K562 (cell line): ENCODE measurements at regions not wholly inside any gene's neighbourhood (a gene's known extent, or its start where the extent isn't known, plus 50 kb on each side); places are given as distances from the start of the nearest gene placed in this dataset.

Source experiments
- ATAC-seq: fragments of 200-7000 bp; cut with Tn5 transposase; 3 replicates; pipeline ENCODE4 v1.9.1; 2020; ENCODE audit warnings: moderate library complexity
- BruUV-seq: library from RNA; stranded (reverse); fragments of 400-500 nt; replicated peaks from 2 replicates; lab custom pipeline; 2021; lab: Mats Ljungman, UMichigan
- CTCF ChIA-PET: fragments of 300-600 bp; formaldehyde crosslinking; extraction: SDS; loops from one replicate; lab custom pipeline; 2021; ENCODE audit warnings: low intra/inter-chr PET ratio; lab: Yijun Ruan, JAX
- POLR2A ChIA-PET: fragments of 300-600, 350-650 bp; sonication (Branson Sonifier 250); formaldehyde crosslinking; extraction: SDS; loops from one replicate; lab custom pipeline; 2021; ENCODE audit warnings: antibody characterized with exemption, inconsistent platforms; lab: Yijun Ruan, JAX
- DNase-seq, 4 experiments: peaks; one replicate each; pipeline versions ENCODE4 v3.0.0 to v3.0.0-alpha.2; 2011 to 2018; ENCODE audit warnings: low spot score in 3 of 4, mixed read lengths in 3 of 4; ENCODE audit errors: extremely low read depth in 1 of 4
- FAIRE-seq: peaks from 2 replicates; lab custom pipeline; 2011; peaks lifted over from hg19 to GRCh38; lab: Jason Lieb, UNC
- H2AFZ ChIP-seq: 2 replicates; pipeline ENCODE4 v1.6.0; 2011; ENCODE audit warnings: low read depth, low read length, control low read depth, inconsistent platforms
- H3K27ac ChIP-seq: fragments of 200-600 bp; 3 replicates; pipeline ENCODE4 v1.8.0; 2011; ENCODE audit warnings: low read depth, mild to moderate bottlenecking, control low read depth, inconsistent platforms, low read length, moderate library complexity, mixed read lengths; ENCODE audit errors: extremely low read depth
- H3K27me3 ChIP-seq, 2 experiments: fragments of 300-600 bp in 1 of 2; 2 replicates in 1 of 2; 3 replicates in 1 of 2; pipeline versions ENCODE4 v1.6.0 to v1.8.0; 2011; ENCODE audit warnings: inconsistent platforms in 2 of 2, low read length in 2 of 2, mild to moderate bottlenecking in 1 of 2, mixed read lengths in 1 of 2, moderate library complexity in 1 of 2; ENCODE audit not compliant: control insufficient read depth in 2 of 2, insufficient read depth in 2 of 2
- H3K36me3 ChIP-seq: fragments of 300-600 bp; 3 replicates; pipeline ENCODE4 v1.8.0; 2011; ENCODE audit warnings: mild to moderate bottlenecking, low read length, inconsistent platforms; ENCODE audit not compliant: control insufficient read depth, insufficient read depth
- H3K4me1 ChIP-seq, 2 experiments: fragments of 200-600 bp in 1 of 2; replicated peaks in 1 of 2; 2 replicates in 1 of 2; 3 replicates in 1 of 2; pipeline versions ENCODE4 v1.5.1 to v1.8.0; 2011; ENCODE audit warnings: inconsistent platforms in 2 of 2, low read length in 2 of 2, mild to moderate bottlenecking in 1 of 2, mixed read lengths in 1 of 2, moderate library complexity in 1 of 2; ENCODE audit not compliant: control insufficient read depth in 2 of 2, insufficient read depth in 2 of 2
- H3K4me2 ChIP-seq: 2 replicates; pipeline ENCODE4 v1.6.1; 2011; ENCODE audit warnings: low read length, control low read depth, inconsistent platforms, mixed read lengths; ENCODE audit not compliant: insufficient read depth
- H3K4me3 ChIP-seq: fragments of 200-600 bp; sonication (generic), shearing (Covaris generic); 2 replicates; pipeline ENCODE4 v1.5.1; 2016; ENCODE audit warnings: control low read depth, inconsistent platforms
- H3K79me2 ChIP-seq: fragments of 200-600 bp; 3 replicates; pipeline ENCODE4 v1.8.0; 2011; ENCODE audit warnings: low read length, inconsistent platforms; ENCODE audit not compliant: control insufficient read depth, insufficient read depth
- H3K9ac ChIP-seq, 2 experiments: 2 replicates each; pipeline versions ENCODE4 v1.6.0 to v1.6.1; 2011; ENCODE audit warnings: low read depth in 2 of 2, low read length in 2 of 2, control low read depth in 1 of 2, inconsistent platforms in 1 of 2, mild to moderate bottlenecking in 1 of 2, mixed read lengths in 1 of 2; ENCODE audit not compliant: insufficient read depth in 1 of 2
- H3K9me1 ChIP-seq: one replicate; pipeline ENCODE4 v1.6.0; 2011; ENCODE audit warnings: inconsistent platforms, mild to moderate bottlenecking, low read length, moderate library complexity; ENCODE audit not compliant: control insufficient read depth, insufficient read depth
- H3K9me3 ChIP-seq: replicated peaks from 2 replicates; pipeline ENCODE4 v1.5.1; 2011; ENCODE audit warnings: low read depth, low read length, inconsistent platforms; ENCODE audit not compliant: control insufficient read depth, insufficient read depth
- H4K20me1 ChIP-seq: replicated peaks from 2 replicates; pipeline ENCODE4 v1.6.1; 2011; ENCODE audit warnings: low read length, inconsistent platforms, mixed read lengths; ENCODE audit not compliant: control insufficient read depth, insufficient read depth
- ASH1L ChIP-seq: fragments of 450-650 bp; IDR thresholded peaks from 2 replicates; pipeline ENCODE4 v1.6.1; 2018; ENCODE audit warnings: borderline replicate concordance, mild to moderate bottlenecking, low read depth; ENCODE audit not compliant: partially characterized antibody
- BHLHE40 ChIP-seq: IDR thresholded peaks from 2 replicates; pipeline ENCODE4 v1.6.1; 2011; ENCODE audit warnings: low read length, improper control_type of control experiment
- CHD7 ChIP-seq: fragments of 200-600 bp; sonication (generic); IDR thresholded peaks from one replicate; pipeline ENCODE4 v1.6.1; 2012; ENCODE audit warnings: mild to moderate bottlenecking, low read depth, low read length, inconsistent platforms
- MAFF ChIP-seq: IDR thresholded peaks from 2 replicates; pipeline ENCODE4 v1.6.1; 2012; ENCODE audit warnings: low read length, improper control_type of control experiment
- SETDB1 ChIP-seq: IDR thresholded peaks from one replicate; pipeline ENCODE4 v1.6.1; 2012; ENCODE audit warnings: low read length, control low read depth, inconsistent platforms
- STAG1 ChIP-seq: sonication (generic); formaldehyde crosslinking; IDR thresholded peaks from 2 replicates; pipeline ENCODE4 v1.5.0; 2020; ENCODE audit warnings: missing genetic modification reagents, borderline replicate concordance
- TOE1 ChIP-seq, 2 experiments: fragments of 450-650 bp in 1 of 2; sonication (generic) in 1 of 2; formaldehyde crosslinking in 1 of 2; IDR thresholded peaks; 2 replicates each; pipeline versions ENCODE4 v1.7.1 to v1.8.0; 2016 to 2022; ENCODE audit warnings: borderline replicate concordance in 2 of 2, mild to moderate bottlenecking in 2 of 2, antibody characterized with exemption in 1 of 2, inconsistent platforms in 1 of 2, low read depth in 1 of 2, missing genetic modification reagents in 1 of 2, moderate library complexity in 1 of 2
- ZNF316 ChIP-seq: fragments of 450-650 bp; IDR thresholded peaks from 2 replicates; pipeline ENCODE4 v1.6.1; 2016
- WGBS: fragments of 100-300 bp; shearing (Covaris generic); methylation state at CpG from one replicate; pipeline ENCODE4 v1.1.6; 2016; ENCODE audit warnings: low coverage, mixed read lengths; ENCODE audit not compliant: insufficient coverage; ENCODE audit errors: missing lambda C conversion rate; 5-methylcytosine and 5-hydroxymethylcytosine counted together
- in situ Hi-C: fragments of 300-500 bp; cut with MboI; formaldehyde crosslinking; loops from 4 replicates; pipeline ENCODE4 v1.15.0; 2018; ENCODE audit warnings: inconsistent platforms, mixed read lengths
- intact Hi-C: fragments of 100-400 bp; cut with micrococcal nuclease; formaldehyde crosslinking; loops from 2 replicates; pipeline ENCODE4 v1.14.2; 2022
- TF ChIP-seq, protein P1 (sequence below): sonication (generic); formaldehyde crosslinking; IDR thresholded peaks from 2 replicates; pipeline ENCODE4 v1.9.0; 2022; ENCODE audit warnings: mild to moderate bottlenecking, missing genetic modification reagents
- TF ChIP-seq, protein P2 (sequence below): fragments of 450-650 bp; formaldehyde crosslinking; IDR thresholded peaks from 2 replicates; pipeline ENCODE4 v1.4.0; 2020; ENCODE audit warnings: mild to moderate bottlenecking

GRCh38 chr7:13060173-13060572 lies 372.7 kb downstream of the ARL4A start:
- DNase-seq: no peak
- BruUV-seq: no TSS peak
- Histone ChIP-seq H3K9me1 (no peaks in the 10 kb centered on the region), H3K27ac (no peak overlapping the region), H3K79me2 (no peaks in the 10 kb centered on the region), H3K4me3 (no peak overlapping the region), H3K9ac (no peak overlapping the region), H3K36me3 (no peaks in the 10 kb centered on the region), H3K4me2 (no peak overlapping the region), H3K27me3 (no peaks in the 10 kb centered on the region), H2AFZ (peak overlapping the region; percentile 21; the same call in 1 of the 2 replicates), H3K4me1 (no peaks in the 10 kb centered on the region), H4K20me1 (no peaks in the 10 kb centered on the region), H3K9me3 (no peaks in the 10 kb centered on the region)
- ChIA-PET CTCF (no interaction called here), POLR2A (no interaction called here)
- 70% methylated on average over 2 of the region's 2 CpGs for WGBS
- ATAC-seq: no peak
- in situ Hi-C loops (no loop called here), intact Hi-C loops (no loop called here)
- FAIRE-seq: no peak
- no peak for TF ChIP-seq TOE1 (IDR thresholded peaks at IDR 0.05; ENCODE audit: borderline replicate concordance)
- TF ChIP-seq TOE1 (CRISPR knock-in tag; IDR thresholded peaks at IDR 0.05; ENCODE audit: borderline replicate concordance, low read depth): no peak
- no peak for TF ChIP-seq CHD7
- TF ChIP-seq, protein P1, sequence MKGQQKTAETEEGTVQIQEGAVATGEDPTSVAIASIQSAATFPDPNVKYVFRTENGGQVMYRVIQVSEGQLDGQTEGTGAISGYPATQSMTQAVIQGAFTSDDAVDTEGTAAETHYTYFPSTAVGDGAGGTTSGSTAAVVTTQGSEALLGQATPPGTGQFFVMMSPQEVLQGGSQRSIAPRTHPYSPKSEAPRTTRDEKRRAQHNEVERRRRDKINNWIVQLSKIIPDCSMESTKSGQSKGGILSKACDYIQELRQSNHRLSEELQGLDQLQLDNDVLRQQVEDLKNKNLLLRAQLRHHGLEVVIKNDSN: no peak
- TF ChIP-seq BHLHE40: no peak
- TF ChIP-seq, protein P2, sequence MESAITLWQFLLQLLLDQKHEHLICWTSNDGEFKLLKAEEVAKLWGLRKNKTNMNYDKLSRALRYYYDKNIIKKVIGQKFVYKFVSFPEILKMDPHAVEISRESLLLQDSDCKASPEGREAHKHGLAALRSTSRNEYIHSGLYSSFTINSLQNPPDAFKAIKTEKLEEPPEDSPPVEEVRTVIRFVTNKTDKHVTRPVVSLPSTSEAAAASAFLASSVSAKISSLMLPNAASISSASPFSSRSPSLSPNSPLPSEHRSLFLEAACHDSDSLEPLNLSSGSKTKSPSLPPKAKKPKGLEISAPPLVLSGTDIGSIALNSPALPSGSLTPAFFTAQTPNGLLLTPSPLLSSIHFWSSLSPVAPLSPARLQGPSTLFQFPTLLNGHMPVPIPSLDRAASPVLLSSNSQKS (CRISPR knock-in tag): no peak
- TF ChIP-seq ASH1L: no peak
- TF ChIP-seq MAFF: peak; percentile 25; the same call in 1 of the 2 replicates
- TF ChIP-seq SETDB1: no peak
- peak; percentile 70 for TF ChIP-seq ZNF316
- TF ChIP-seq STAG1: no peak
